Activated CD4-positive, CD25-positive, alpha-beta regulatory T cell treated with anti-CD3 and anti-CD28 coated beads, Interleukin-2, amount 50 U/mL, for 72 hours (primary cell): ENCODE measurements at regions not wholly inside any gene's neighbourhood (a gene's known extent, or its start where the extent isn't known, plus 50 kb on each side); places are given as distances from the start of the nearest gene placed in this dataset.

Source experiments
- DNase-seq: peaks from one replicate; pipeline ENCODE4 v3.0.0; 2021

DNA sequence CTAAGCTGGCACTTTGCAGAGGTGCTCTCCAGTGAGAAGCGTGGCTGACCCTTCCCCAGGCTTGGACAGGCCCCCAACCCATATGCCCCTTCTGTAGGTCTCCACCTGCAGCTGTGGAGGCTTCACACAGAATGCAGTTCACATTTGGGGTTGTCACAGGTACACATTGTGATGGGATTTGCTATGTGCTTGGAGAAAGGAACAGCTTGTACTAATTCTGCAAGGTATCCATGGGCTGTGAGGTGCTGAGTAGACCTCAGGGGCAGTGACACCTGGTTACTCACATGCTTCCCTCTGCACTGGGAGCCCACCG is 188.9 kb downstream of the CXCL12 start:
- DNase-seq, result no peak

DNA sequence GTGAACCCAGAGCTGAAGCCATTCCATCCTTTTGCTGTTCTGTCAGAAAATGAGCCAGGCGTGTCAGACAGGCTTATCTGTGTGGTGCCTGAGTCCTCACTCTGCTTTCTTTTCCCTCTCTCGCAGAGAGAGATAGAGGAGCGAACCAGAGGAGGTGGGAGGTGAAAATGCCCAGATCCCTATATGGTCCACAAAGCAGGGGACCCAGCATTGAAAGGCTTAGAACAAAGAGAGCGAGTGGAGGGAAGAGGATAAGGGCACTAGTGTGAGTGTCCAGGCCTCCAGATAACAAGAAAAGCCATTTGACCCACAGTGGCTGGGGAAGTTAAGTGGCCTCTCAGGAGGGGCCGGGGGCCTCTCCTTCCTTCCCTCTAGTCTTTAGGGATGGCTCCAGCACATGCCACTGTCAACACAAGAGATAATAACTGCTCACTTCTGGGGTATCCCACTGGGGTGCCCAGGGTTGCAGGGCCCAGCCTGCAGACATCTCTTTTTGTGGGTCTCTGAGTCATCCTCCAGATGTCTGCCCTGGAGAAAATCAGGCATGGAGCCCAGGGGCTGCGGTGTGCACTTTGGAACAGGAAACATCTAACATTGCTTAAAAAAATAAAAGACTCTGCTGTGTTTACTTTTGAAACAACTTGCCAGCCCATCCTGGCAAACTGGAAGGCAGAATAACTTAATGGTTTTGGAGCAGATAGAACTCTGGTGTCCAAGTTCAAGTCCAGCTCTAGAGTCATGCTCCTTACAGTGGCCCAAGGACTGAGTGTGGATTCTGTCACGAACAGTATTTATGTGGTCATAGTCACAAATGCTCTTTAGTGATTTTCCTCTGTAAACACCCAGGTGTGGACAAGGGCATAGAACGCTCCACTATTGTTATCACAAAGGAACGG is 189.5 kb downstream of the CXCL12 start:
- DNase-seq, result no peak

DNA sequence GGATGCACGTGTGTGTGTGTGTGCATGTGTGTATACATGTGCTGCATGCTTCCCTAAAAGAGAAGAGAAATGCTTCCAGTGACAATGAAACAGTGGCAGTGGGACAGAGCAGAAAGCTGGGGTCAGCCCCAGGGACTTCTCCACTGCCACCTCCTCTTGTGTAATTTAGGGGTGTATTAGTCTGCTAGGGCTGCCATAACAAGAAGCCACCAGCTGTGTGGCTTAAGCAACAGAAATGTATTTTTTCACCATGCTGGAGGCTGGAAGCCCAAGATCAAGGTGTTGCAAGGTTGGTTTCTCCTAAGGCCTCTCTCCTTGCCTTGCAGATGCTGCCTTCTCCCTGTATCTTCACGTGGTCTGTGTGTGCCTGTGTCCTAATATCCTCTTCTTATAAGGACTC is 190.5 kb downstream of the CXCL12 start:
- DNase-seq, result no peak

DNA sequence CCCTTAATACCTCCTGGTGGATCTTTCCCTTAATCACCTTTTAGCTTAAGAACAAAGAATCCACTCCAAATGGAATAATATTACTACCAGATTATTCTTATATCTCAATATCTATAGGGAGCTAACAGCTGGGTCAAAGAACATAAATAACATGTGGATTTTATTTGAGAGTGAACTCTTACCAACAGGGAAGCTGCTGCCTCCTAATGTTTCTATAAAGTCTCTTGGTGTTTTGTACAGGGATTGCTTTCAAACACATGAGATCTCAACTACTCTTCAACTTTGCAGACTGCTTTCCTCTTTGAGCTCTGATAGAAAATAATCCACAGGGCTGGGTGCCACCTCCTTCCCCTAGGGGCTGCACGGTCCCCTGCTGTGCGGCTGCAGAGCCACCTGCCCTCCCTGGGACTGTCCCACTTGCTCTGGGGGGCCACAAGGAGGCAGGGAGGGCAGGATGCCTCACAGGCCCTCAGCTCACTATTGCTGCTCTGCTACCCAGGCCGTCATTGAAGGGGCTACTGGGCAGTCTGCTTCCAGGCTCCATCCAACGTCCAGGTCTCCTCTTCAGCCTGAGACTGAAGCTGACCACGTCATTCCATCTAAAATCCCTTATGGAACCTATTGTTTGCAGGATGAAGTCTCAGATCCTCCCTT is 191.2 kb downstream of the CXCL12 start:
- DNase-seq, result no peak

DNA sequence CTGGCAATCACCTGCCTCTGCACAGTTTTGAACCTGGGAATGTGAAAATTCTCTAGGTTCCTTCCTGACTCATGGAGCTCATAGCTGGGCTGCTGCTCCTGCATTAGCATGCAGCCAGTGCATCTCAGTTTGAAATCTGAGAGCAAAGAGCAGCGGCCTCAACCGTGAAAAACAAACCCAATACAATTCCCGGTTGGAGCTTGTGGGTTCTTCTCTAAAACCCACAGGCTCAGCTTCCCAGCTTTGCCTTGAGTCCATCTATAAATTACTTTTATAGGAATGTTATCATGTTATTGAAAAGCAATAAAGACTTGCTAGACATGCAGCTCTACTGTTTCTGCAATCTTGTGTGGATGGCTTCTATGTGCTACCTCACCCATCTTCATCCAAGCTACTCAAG is 191.7 kb downstream of the CXCL12 start:
- DNase-seq, result no peak

DNA sequence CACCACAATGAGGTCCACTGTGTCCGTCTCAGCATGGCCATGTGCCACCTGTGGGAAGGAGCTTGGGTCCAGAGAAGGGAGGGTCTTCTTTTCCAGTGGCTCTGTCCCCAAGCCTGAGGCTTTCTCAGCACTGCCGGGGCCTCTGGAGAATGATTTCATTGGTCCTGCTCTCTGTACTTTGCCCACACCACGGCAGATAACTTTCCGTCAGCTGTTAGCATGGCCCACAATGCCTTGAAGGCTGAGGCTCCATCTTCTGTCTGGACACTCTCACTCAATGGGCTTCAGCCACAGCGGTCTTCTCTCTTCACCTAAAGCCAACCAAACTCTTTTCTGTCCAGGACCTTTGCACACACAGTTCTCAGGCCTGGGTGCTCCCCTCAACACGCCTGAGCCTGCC is 192.5 kb downstream of the CXCL12 start:
- DNase-seq, result no peak

DNA sequence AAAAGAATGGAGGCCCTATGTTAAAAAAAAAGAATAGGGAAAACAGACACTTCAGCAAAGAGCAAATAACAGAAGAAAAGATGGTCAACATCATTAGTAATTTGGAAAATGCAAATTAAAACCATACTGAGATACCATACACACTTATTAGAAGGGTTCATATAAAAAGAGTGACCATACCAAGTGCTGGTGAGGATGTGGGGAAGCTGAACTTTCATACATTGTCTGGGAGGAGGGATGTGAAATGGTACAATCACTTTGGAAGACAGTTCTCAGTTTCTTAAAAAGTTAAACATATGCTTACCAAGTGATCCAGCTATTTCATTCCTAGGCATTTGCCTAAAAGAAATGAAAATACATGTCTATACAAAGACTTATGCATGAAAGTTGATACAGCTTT is 194.4 kb downstream of the CXCL12 start:
- DNase-seq, result no peak

DNA sequence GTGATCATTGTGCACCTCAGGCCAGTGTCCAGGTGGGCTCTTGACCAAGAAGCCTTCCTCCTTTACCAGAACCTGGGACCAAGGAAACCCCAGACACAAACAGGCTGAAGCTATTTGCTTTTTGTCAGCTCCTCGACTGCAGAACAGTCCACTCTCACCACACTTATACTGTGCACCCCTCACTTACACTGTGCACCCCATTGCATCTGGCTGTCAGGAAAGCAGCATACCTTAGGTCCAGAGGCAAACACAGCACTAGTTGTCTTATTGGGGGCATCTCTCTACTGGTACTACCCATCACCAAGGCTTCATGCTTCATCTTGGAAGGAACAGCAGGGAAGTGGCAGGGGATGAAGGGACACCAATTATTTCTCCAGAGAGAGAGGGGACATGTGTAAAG is 198.1 kb downstream of the CXCL12 start:
- DNase-seq, result no peak

DNA sequence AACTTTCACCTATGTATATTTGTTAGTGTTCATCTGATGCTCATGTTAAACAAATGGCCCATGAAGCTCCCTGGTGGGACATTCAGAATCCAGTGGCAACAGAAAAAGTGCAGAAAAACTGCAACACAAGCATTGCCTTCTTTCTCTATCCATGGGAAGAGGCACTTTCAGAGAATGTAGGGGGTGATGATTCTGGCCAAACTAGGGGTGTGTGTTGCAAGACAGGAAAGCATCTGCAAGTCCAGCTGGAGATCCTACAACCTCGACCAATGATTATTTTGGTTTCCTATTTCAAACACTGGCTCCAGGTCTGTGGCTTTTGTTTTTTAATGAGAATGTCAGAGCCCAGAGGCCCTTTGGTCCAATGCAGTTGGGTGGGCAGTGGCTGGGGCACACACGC is 198.7 kb downstream of the CXCL12 start:
- no peak for DNase-seq

DNA sequence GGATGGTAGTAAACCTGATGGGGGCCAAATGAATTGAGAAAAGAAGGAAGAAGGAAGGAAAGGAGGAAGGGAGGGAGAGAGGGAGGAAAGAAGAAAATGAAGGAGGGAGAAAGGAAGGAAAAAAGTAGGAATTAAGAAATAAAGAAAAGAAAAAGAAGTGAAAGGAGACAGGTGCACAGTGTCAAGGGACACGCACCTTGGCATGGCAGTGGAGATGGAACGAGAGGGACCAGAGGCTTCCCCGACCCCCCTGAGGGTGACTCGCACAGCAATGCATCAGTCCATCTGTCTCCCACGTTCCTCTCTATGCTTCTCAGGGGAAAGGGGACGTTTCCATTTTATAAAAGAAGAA is 199.6 kb downstream of the CXCL12 start:
- DNase-seq, result no peak

DNA sequence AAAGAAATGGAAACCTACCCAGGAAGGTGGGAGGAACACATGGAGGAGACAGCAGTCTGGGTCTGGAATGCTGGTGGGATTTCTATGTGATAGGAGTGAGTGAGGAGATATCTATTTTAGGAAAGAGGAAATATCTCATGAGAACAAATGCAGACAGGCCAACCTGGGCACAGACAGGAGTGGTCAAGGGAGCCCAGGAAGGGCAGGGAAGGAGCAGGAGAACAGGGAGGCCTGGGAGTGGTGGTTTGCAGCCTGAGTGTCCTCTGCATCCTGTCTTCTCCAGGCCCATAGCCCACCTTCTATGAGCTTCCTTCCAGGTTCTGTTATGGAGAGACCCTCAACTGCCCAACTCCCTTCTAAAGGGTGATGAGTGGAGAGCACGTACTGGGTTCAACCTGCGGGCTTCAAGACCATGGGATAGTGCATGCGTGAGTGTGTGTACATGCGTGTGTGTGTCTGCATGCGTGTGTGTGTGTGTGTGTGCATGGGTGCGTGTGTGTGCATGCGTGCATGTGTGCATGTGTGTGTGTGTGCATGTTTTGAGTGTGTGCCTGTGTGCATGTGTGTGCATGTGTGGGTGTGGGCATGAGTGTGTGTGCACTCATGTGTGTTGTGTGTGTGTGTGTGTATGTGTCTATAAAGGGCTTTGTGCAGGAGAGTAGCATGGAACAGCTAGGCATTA is 200.1 kb downstream of the CXCL12 start:
- DNase-seq, result no peak

DNA sequence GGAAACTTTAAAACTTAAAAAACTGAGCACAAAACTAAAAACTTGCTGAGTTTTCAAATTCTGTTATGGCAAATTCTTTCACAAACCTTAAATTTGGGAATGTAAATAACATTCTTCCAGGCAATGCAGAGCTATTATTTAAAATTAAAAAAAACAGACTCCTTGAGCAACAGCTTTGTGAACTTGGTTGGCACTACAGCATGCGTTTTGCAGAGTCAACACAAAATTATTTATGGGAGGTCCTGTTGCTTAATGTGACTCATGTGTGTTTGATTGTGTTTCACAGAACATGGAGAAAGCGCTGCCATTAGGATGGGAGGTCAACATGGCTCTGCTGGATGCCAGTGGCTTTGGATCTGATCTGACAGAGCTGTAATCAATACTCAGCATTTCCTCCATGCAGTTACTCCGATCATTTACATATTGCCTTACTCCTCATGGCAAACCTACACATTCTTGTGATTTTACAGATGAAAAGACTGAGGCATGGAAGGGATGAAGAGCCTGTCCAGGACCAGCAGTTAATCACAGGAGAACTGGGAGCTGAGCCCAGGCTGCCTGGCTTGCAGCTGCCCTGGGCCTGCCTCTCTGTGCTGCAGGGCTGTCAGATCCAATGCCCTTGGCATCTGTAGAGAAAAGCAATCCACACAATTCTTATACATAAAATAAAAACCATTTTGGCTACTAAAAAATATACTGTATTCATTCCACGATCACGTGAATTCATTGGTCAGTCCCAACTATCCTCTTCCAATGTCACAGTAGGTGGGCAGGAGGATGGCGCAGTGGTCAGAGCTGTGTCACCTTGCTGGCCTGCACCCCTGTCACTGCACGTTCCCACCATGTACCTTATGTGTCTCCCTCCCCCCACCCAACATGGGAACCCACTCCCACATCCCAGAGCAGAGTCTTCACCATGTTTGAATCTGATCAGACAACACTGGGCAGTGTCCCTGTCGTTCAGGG is 200.9 kb downstream of the CXCL12 start:
- no peak for DNase-seq

DNA sequence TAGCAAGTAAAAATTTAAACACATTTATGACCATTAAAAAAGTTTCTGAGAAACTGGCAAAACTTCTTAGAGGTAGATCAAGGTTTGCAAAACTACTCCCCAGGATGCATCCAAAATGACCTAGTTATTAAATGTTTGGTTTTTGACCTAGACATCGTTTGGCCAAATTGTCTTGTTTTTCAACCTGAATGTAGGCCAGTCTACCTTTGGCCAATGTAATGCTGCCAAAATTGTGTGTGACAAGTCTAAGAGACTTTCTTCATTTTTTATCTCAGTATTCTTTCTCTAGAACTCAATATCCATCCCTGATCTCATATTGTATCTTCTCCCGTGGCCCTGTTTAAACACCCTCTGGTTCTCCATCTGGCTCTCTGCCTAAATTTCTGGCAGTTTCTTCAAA is 202.0 kb downstream of the CXCL12 start:
- DNase-seq, result no peak

DNA sequence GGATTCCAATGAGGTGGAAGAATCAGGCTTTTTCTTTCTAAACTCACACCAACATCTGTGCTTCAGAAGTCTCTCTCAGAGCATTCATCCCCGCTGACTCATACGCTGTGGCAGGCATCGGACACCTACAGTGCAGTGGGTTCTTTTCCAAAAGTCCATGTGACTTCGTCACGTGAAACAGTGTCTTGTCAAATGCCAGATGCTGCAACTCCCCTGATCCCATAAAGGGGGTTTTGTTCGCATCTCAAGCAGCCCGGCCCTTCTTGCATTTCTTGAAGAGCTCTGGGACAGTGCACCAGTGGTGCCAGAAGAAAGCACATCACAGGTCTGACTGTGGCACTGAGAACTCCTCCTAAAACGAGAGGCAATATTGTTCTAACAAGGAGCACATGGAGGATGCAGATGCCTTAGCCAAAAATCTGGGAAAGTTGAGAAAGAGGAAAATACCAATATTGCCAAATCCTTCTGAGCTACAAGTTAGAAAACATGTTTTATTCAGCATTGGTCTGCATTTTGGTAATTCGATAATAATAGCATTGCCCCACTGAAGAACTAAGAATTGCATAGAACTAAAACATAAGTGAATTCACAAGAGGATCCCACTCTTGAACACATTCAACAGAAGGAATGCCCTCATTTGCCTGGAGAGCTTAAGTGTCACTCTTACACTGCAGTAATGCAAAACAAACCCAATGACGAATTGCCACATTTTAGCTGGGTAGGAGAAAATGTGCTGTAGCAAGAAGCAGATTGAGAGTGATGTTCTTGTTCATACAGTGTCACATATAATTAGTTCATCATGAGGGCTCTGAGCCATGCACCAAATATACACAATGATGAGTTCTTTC is 204.4 kb downstream of the CXCL12 start:
- no peak for DNase-seq

DNA sequence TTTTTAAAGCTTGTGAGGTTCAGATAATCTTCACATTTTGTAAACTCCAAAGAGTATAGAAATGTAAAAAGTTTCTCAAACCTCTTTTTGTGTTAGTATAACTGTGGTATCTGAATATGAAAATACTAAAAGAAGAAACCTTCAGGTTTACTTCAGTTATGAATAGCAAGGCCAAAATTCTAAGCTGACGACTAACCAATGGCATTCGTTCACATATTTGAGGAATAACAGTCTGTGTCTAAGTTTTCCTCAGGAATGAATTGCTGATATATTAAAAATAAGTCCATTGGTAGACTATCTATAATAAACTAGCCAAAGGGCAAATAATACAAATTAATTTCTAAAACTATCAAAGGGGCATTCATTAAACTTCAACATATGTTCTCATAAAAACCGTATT is 206.0 kb downstream of the CXCL12 start:
- DNase-seq, result no peak

DNA sequence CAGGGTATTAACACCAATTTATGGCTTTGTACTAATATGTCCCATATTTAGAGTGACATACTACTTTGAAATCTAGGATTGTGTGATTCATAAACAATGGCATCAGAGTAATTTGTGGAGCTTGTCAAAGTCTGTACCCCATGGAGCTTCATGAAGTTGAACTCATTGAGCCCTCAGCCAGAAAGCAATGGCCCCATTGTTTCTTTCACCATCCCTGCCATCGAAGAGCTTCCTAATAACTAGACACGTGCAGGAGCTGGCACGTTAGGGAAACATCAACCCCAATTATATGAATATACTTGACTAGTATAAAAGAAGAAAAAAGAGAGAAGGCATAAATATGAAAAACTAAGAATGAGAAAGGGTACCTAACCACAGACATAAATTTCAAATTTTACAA is 206.6 kb downstream of the CXCL12 start:
- no peak for DNase-seq

DNA sequence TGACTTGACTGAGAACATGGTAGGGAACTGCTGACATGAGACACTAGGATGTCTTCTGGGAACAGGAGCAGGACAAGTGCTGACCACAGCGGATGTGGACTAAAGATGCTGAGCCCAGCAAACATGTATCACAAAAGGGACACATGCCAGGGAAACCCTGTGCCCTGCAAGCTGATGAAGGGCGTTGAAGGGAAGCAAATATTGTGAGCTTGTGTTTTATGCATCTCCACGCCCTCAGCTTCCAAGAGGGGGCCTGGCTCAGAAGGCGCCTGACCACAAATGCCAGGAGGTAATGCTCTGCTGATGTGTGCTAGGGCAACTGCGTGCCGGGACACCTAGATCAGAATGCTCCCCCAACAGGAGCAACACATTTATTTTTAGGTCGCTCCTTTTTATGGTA is 207.3 kb downstream of the CXCL12 start:
- no peak for DNase-seq

DNA sequence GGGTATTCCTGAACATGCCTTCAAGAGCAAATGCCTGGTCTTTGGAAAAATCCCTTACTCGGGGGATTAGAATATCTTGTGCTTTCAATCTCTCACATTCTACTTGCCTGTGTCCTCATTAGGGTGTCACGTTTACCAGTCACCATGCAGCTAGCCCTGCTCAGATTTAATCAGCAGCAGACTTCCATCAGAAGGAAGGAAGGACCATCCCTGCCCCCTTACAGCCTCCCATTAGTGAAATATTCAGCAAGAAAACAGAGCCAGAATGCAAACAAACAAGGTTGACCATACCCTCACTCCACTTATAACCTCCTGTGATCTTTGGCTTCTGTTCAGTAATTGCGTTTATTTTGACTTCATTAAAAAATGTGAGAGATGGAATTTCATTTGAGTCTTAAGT is 208.6 kb downstream of the CXCL12 start:
- no peak for DNase-seq

DNA sequence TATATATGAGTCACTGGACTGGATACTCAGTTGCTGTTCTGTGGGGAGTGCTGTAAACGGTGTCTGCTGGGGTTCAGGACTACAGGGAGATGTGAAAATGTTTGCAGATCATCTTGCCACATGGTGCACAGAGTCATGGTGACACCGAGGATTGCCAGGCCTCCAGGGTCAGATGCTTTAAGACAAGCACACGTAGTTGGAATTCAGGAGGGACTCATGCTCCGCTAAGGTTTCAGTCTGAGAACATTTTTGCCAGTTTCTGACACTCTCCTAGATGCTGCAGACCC is 211.3 kb downstream of the CXCL12 start:
- no peak for DNase-seq

DNA sequence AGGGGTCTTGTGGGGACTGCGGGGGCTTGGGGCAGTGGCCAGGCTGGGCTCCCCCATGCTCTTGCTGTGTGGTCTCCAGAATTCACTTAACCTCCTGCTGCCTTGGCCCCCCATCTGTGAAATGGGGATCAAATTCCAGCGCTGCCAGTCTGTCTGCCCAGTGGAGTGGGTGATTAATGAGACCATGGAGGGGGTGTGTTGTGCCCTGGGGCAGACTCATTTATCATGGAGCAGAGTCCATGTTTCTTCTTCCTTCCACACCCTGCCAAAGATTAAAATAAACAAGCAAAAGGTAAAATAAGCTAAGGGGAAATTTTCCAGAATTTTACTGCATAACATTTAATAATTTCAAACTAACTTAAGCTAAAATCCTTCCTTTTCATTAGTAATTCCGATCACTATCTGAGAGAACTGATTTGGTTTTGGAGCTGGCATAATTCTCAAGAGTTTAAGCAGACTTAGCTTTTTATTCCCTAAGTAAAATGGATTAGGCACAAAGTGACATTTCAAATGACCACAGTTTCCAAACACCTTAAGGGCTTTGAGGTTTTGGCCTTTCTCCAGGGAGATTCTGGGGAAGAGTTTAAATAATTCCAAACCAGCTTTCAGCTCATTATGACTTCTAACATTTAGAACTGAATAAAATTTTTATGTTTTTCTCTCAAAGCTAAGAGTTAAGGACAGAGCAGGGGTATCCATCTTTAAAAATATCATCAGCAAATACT is 211.9 kb downstream of the CXCL12 start:
- DNase-seq, result no peak

DNA sequence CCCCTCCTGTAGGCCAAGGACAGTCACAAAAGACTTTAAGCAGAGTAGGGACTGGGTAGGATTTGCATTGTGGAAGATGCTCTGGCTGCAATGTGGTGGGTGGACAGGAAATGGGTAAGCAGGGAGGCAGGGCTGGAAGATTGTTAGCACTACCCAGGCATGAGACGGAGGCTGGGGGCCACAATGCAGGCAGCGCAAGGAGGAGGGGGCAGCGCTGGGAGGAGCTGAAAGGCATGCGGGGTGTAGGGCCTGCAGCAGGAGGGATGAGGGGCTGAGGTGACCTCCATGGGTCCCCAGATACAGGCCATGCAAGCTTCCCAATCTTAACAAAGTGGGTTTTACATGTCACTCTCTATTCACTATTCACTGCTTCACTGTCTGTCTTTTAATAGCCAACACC is 213.1 kb downstream of the CXCL12 start:
- DNase-seq, result no peak

DNA sequence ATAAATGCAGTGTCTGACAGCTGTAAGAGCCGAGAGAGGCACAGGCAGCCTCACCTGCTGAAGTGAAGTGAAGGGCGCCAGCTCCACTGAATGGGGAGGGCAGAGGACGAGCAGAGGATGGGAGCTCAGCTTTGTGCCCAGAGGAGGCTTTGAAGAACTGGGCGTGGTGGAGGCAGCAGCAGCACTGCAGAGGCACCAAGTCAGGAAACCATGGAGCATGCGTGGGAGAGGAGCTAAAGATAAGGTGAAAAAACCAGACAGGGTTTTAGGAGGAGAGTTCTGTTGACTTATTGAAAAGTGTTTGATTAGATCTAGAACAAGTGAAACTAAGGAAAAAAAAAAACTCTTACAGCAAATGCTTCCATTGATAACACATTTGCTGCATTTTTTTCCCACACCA is 216.4 kb downstream of the CXCL12 start:
- no peak for DNase-seq
